ENCODE measurements at regions not wholly inside any gene's neighbourhood (a gene's known extent, or its start where the extent isn't known, plus 50 kb on each side); places are given as distances from the start of the nearest gene placed in this dataset.

DNA sequence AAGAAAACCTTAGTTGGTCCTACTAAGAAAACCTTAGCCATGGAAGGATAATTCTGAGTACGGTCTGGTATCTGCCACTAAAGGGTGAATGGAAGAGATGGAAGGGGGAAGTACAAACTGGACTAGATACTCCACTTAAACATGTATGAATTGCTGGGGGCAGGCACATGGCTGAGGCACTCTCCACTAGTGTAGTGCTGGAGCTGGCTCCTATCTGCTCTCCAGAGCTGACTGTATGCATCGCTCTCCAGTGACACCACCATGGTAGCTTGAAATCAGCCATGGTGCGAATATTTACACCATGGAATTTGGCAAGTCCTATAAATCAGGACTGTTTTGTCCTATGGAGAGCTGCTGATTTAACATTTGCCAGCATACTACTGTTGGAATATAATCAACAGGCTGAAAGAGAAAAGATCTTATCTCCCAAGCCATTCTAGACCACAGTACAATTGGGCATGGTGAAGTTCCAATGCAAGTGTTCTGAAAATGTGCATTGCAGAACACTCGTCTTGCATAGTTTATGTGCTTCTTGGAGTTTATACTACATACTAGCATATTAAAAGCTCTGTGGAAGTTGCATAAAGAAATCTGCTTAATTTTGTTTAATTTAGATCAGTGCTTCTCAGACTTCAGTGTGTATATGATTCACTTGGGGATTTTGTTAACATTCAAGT is 277.4 kb downstream of the TDRD15 start:
- no peak for TF ChIP-seq POLR2AphosphoS5 (IDR thresholded peaks at IDR 0.05; ENCODE audit: low read depth, low read length)
- TF ChIP-seq SIN3A (IDR thresholded peaks at IDR 0.05; ENCODE audit: borderline replicate concordance, insufficient read depth, low read length): no peak

All from PFSK-1 (cell line).